ENCODE measurements at regions not wholly inside any gene's neighbourhood (a gene's known extent, or its start where the extent isn't known, plus 50 kb on each side); places are given as distances from the start of the nearest gene placed in this dataset.
"Not testable (repeated sequence)": the region's sequence is repeated elsewhere in the genome, so short reads cannot be mapped to it uniquely, and the experiment has no call there.

GRCh38 chr5:1667648-1668140 is 131.9 kb downstream of the MRPL36 start:
- peak; percentile 52 for DNase-seq (ENCODE audit: low spot score)

DNA sequence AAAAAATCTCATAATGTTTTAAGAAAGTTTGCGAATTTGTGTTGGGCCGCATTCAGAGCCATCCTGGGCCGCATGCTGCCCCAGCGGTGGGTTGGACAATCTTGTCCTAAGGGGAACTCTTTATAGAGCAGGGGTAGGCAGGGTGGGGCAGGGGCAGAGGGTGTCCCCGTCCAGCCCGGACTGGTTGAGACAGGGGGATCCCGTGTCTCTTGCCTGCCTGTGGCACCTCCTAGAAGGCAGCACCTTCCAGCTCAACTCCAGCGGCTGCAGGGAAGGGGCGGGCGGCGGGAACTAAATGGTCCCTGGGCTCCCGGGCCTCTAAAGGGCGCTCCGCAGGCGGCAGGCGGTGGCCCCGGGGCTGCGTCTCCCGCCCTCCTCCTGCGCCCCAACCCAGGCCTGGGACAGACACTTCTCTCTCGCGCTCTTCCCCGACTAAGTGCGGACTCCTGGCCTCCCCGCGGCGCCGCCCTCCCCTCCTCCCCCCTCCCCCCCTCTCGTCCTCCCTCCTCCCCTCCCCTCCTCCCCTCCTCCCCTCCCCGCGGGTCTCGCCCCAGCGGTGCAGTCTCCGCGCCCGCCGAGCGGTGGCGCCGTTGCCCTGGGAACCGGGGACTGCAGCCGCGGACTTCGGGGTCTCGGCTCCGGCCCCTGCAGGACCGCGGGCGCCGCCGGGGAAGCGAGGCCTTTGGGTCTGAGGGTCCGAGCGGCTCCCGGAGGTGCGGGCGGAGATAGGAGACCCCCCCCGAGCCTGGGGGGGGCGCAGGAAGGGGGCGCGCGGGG is 132.6 kb downstream of the MRPL36 start:
- DNase-seq (ENCODE audit: low spot score) = peak; percentile 93

- DNase-seq (ENCODE audit: low spot score) = no peak
These were observed 133.4 kb downstream of the MRPL36 start for GRCh38 chr5:1666221-1666620.

GRCh38 chr5:1665803-1666202 is 133.8 kb downstream of the MRPL36 start:
- no peak for DNase-seq (ENCODE audit: low spot score)

- no peak for DNase-seq (ENCODE audit: low spot score)
These were observed 134.4 kb downstream of the MRPL36 start for GRCh38 chr5:1665231-1665630.

GRCh38 chr5:1663186-1663585 is 136.5 kb downstream of the MRPL36 start:
- peak; percentile 12 for DNase-seq (ENCODE audit: low spot score)

DNA sequence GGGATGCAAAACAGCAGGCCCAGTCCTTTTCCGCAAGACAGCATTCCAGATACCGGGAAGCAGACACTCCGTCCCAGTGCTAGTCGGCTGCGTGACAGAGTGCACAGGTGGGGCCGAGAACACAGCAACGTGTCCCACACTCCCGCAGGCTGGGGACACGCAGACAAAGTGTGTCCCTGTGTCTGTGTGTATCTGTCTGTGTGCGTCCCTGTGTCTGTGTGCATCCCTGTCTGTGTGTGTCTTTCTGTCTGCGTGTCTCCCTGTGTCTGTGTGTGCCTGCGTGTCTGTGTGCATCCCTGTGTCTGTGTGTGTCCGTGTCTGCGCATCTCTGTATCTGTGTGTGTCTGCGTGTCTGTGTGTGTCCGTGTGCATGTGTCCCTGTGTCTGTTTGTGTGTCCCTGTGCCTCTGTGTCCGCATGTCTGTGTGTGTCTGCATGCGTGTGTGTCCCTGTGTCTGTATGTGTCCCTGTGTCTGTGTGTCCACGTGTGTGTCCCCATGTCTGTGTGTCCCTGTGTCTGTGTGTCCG is 137.0 kb downstream of the MRPL36 start:
- no peak for DNase-seq (ENCODE audit: low spot score)

- DNase-seq (ENCODE audit: low spot score) = no peak
These were observed 137.6 kb downstream of the MRPL36 start for GRCh38 chr5:1661831-1662558.

GRCh38 chr5:1661311-1661710 is 137.6 kb upstream of the LPCAT1 start:
- DNase-seq (ENCODE audit: low spot score) = no peak

DNA sequence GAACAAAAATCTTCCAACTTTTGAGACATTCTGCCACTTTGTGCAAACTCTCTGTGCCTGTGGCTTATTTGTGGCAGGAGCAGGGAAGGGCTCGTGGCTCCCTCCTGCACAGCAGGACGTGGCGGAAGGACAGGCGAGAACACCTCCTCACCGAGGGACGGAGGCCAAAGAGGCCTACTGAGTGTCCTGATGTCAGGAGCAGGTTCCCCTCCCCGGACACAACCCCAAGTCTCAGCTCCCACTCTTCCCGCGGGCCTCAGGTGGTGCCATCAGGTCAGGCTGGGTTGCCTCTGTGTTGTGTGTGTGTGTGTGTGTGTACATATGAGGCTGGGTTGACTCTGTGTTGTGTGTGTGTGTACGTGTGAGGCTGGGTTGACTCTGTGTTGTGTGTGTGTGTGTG is 136.8 kb upstream of the LPCAT1 start:
- DNase-seq (ENCODE audit: low spot score) = no peak

- DNase-seq (ENCODE audit: low spot score) = no peak
These were observed 136.2 kb upstream of the LPCAT1 start for GRCh38 chr5:1660001-1660400.

GRCh38 chr5:1659100-1659981 is 135.6 kb upstream of the LPCAT1 start:
- DNase-seq (ENCODE audit: low spot score) = peak; percentile 17

GRCh38 chr5:1658665-1659064 is 134.9 kb upstream of the LPCAT1 start:
- peak; percentile 11 for DNase-seq (ENCODE audit: low spot score)

DNA sequence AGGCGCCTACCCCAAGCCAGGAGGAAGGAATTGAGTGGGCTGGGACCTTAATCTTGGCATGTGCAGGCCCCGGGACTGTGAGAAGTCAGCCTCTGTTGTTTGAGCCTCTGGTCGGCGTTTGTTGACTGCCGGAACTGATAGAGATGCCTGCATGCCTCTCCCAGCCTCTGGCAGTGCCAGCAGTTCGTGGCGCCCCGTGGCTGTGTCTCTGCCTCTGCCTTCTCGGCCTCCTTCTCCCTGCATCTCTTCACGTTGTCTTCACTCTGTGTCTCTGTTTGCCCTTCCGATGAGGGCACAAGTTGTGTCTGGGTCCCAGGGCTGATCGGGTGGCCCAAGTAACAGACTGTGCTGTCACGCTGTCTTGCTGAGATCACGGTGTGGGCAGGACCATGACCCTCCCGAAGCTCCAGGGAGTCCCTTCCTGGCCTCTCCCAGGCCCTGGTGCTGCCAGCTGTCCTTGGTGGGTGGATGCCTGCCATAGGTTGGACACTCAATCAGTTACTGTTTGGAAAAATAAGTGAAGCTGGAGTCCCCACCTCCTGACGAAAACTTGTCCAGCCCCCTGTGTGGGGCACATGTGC is 133.5 kb upstream of the LPCAT1 start:
- peak; percentile 15 for DNase-seq (ENCODE audit: low spot score)

GRCh38 chr5:1656271-1656975 is 132.7 kb upstream of the LPCAT1 start:
- peak; percentile 21 for DNase-seq (ENCODE audit: low spot score)

DNA sequence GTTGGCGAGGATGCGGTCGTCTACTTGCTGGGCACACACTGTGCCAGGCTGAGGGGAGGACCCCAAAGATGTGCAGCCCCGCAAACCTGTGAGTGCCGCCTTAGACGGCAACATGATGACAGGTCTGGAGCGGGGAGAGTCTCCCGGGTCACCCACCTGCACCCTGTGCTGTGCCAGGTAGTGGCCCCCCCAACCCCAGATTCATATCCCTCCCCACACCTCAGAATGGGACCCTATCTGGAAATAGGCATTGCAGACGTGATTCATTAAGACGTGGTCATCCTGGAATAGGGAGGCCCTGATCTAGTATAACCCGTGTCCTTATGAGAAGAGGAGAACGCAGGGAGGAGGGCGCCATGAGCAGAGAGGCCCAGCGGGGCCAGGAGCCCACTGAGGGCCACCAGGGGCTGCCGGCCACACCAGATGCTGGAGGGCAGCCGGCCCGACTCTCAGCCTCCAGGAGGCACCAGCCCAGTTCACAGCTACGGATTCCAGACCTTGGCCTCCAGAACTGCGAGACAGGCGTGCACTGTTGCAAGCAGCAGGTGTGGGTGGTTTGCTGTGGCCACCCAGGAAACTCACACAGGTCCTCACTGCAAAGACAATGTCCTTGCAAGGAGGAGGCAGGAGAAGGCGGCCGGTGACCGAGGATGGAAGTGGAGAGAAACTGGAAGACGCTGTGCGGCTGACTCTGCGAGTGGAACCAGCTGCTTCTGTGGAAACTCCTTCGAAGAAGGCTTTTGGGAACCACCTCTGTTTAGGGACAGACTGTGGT is 131.9 kb upstream of the LPCAT1 start:
- DNase-seq (ENCODE audit: low spot score) = peak; percentile 12

- peak; percentile 23 for DNase-seq (ENCODE audit: low spot score)
These were observed 131.2 kb upstream of the LPCAT1 start for GRCh38 chr5:1654786-1655495.

DNA sequence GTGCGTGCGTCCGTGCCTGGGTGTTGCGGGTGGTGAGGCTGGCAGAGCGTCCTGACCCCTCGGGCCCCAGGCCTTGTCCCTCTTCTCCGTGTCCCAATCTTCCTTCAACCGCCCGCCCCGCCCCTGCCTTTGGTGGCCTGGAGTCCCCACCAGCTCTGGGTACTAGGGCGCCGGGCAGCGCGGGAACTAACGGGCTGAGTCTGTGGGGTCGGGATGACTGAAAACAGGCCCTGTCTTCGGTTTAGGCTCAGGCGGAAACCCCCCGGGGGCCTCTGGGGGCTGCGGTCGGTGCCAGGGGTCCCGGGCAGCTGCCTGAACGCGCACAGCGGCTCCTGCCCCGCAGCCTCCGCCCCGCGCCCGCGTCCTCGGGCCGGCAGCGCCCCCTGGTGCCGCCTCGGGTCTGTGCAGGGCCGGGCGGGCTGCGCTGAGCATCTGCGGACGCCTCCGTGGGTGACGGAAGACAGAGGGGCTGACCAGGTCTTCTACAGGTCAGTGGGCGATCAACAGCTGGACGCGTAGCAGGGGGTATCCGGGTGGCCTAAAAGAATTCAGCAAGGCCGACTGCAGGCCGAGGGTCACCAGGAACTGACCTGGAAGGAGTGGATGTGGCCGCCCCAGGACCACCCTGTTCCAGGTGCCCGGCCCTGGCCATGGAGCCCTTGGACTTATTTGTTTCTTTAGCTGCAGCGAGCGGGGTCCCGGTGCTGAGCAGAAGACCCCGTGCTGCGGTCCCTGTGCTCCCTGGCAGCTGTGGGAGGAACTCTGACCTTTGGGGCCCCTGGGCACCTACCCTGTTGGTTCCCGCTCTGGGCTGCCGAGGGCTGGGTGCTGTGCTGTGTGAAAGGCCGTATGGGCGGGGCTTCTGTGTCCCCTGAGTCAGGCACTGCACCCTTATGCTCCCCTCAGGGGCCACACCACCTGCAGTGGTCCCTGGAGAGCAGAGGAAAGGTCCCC is 130.2 kb upstream of the LPCAT1 start:
- DNase-seq (ENCODE audit: low spot score) = not testable (repeated sequence)
